ENCODE measurements at regions not wholly inside any gene's neighbourhood (a gene's known extent, or its start where the extent isn't known, plus 50 kb on each side); places are given as distances from the start of the nearest gene placed in this dataset.
"Not testable (repeated sequence)": the region's sequence is repeated elsewhere in the genome, so short reads cannot be mapped to it uniquely, and the experiment has no call there.

DNA sequence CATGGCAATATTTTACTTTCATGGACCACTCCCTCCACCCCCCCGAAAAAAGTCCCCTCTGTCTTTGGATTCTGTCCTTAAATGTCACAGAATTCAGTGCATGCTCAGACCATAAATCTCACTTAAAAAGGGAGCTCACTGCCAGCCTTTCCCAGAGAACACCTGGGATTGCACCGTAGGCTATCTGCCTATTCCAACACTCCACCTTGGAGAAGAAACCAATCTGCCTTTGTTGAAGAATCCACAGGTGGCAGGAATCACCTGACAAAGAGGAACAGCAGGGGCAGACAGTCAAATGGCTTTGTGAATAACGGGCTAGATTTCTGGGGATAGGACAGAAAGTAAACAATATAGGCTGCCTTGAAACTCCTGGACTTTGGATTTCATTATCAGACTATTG lies 306.7 kb upstream of the BRINP1 start (continued):
- no peak for TF ChIP-seq ZNF571 (tag by site-specific recombination; IDR thresholded peaks at IDR 0.05)
- TF ChIP-seq ZNF416 (tag by site-specific recombination; IDR thresholded peaks at IDR 0.05): no peak

DNA sequence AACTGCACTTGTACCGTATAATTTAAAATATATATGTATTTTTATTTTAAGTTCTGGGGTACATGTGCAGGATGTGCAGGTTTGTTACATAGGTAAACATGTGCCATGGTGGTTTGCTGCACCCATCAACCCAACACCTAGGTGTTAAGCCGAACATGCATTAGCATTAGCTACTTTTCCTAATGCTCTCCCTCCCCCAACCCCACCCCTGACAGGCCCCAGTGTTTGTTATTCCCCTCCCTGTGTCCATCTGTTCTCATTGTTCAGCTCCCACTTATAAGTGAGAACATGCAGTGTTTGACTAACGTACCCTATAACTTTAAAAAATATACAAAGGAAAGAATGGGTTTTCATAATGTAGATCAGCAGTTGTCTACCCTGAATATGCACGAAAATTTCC lies 303.5 kb upstream of the BRINP1 start:
- H3K4me1 ChIP-seq (ENCODE audit: control insufficient read depth, insufficient read depth, low read length); CTCF ChIA-PET: not testable (repeated sequence)

DNA sequence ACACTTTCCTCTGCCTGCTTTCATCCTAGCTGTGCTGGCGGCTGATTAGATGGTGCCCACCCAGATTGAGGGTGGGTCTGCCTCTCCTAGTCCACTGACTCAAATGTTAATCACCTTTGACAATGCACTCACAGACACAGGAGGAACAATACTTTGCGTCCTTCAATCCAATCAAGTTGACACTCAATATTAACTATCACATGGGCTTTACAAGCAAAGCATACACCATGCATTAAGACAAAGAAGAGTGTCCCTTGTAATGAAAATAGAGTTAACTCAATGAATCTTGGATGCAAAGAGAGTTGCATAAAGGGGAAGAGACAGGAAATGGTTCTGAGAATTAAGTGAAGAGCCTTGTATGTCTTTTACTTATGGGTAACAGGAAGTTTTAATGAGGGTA lies 298.7 kb upstream of the BRINP1 start:
- ChIA-PET CTCF (no interaction called here), POLR2A (no interaction called here)
- Histone ChIP-seq H3K4me1 (ENCODE audit: control insufficient read depth, insufficient read depth, low read length) (no peaks in the 10 kb centered on the region), H3K4me3 (ENCODE audit: low read depth, low read length) (no peak overlapping the region), H3K36me3 (ENCODE audit: control insufficient read depth in 2 of 2, insufficient read depth in 1 of 2, low read length in 2 of 2) (no peaks in the 10 kb centered on the region), H3K9me3 (ENCODE audit: control insufficient read depth, insufficient read depth, low read depth, low read length) (no peaks in the 10 kb centered on the region), H3K27ac (ENCODE audit: extremely low read depth, low read depth, low read length) (no peak overlapping the region)
- no peak for TF ChIP-seq ZNF433 (tag by site-specific recombination; IDR thresholded peaks at IDR 0.05; ENCODE audit: low read depth)
- TF ChIP-seq ZNF548 (tag by site-specific recombination; IDR thresholded peaks at IDR 0.05): no peak
- no peak for TF ChIP-seq ZNF248 (tag by site-specific recombination; IDR thresholded peaks at IDR 0.05)
- no peak for TF ChIP-seq ZSCAN23 (tag by site-specific recombination; IDR thresholded peaks at IDR 0.05)
- TF ChIP-seq TRIM28 (IDR thresholded peaks at IDR 0.05; ENCODE audit: borderline replicate concordance, low read length): no peak
- TF ChIP-seq MZF1 (tag by site-specific recombination; IDR thresholded peaks at IDR 0.05; ENCODE audit: borderline replicate concordance): no peak
- TF ChIP-seq, protein P1, sequence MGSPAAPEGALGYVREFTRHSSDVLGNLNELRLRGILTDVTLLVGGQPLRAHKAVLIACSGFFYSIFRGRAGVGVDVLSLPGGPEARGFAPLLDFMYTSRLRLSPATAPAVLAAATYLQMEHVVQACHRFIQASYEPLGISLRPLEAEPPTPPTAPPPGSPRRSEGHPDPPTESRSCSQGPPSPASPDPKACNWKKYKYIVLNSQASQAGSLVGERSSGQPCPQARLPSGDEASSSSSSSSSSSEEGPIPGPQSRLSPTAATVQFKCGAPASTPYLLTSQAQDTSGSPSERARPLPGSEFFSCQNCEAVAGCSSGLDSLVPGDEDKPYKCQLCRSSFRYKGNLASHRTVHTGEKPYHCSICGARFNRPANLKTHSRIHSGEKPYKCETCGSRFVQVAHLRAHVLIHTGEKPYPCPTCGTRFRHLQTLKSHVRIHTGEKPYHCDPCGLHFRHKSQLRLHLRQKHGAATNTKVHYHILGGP (tag by site-specific recombination; IDR thresholded peaks at IDR 0.05): no peak
- TF ChIP-seq ZBTB1 (tag by site-specific recombination; IDR thresholded peaks at IDR 0.05): no peak
- no peak for TF ChIP-seq ZNF350 (tag by site-specific recombination; IDR thresholded peaks at IDR 0.05)
- no peak for TF ChIP-seq ZNF843 (tag by site-specific recombination; IDR thresholded peaks at IDR 0.05)
- TF ChIP-seq ZNF660 (tag by site-specific recombination; IDR thresholded peaks at IDR 0.05): no peak
- no peak for TF ChIP-seq ZNF629 (tag by site-specific recombination; IDR thresholded peaks at IDR 0.05)
- no peak for TF ChIP-seq ZFP69B (tag by site-specific recombination; IDR thresholded peaks at IDR 0.05)
- TF ChIP-seq, protein P2, sequence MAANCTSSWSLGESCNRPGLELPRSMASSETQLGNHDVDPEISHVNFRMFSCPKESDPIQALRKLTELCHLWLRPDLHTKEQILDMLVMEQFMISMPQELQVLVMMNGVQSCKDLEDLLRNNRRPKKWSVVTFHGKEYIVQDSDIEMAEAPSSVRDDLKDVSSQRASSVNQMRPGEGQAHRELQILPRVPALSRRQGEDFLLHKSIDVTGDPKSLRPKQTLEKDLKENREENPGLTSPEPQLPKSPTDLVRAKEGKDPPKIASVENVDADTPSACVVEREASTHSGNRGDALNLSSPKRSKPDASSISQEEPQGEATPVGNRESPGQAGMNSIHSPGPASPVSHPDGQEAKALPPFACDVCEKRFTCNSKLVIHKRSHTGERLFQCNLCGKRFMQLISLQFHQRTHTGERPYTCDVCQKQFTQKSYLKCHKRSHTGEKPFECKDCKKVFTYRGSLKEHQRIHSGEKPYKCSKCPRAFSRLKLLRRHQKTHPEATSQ (tag by site-specific recombination; IDR thresholded peaks at IDR 0.05): no peak
- TF ChIP-seq, protein P3, sequence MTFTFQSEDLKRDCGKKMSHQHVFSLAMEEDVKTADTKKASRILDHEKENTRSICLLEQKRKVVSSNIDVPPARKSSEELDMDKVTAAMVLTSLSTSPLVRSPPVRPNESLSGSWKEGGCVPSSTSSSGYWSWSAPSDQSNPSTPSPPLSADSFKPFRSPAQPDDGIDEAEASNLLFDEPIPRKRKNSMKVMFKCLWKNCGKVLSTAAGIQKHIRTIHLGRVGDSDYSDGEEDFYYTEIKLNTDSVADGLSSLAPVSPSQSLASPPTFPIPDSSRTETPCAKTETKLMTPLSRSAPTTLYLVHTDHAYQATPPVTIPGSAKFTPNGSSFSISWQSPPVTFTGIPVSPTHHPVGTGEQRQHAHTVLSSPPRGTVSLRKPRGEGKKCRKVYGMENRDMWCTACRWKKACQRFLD (tag by site-specific recombination; IDR thresholded peaks at IDR 0.05): no peak

More for the DNA sequence above, 303.5 kb upstream of the BRINP1 start:
- H3K27ac ChIP-seq (ENCODE audit: extremely low read depth, low read depth, low read length); H3K36me3 ChIP-seq (ENCODE audit: control insufficient read depth in 2 of 2, insufficient read depth in 1 of 2, low read length in 2 of 2); POLR2A ChIA-PET; H3K4me3 ChIP-seq (ENCODE audit: low read depth, low read length); H3K9me3 ChIP-seq (ENCODE audit: control insufficient read depth, insufficient read depth, low read depth, low read length): not testable (repeated sequence)

DNA sequence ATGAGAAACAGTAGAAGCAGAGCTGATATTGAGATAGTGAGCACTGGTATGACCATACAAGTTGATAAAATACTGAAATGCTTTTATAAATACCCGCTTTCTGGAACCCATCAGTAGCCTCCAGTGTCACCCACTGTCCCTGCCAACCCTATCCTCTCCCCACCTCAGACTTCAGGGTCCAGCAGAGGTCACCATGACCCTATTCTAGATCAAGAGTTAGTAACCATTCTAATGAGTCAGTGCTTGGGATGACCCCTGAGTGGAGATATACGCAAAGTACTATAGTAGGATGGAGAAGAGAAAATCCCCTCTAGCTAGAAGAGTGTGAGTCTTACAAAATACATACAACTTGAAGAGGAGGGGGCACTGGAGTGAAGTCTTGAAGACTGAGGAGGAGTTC lies 297.9 kb upstream of the BRINP1 start:
- H3K4me1 ChIP-seq (ENCODE audit: control insufficient read depth, insufficient read depth, low read length): no peaks in the 10 kb centered on the region
- H3K36me3 ChIP-seq (ENCODE audit: control insufficient read depth in 2 of 2, insufficient read depth in 1 of 2, low read length in 2 of 2): no peaks in the 10 kb centered on the region
- no peak overlapping the region for H3K27ac ChIP-seq (ENCODE audit: extremely low read depth, low read depth, low read length)
- ChIA-PET CTCF (no interaction called here), POLR2A (no interaction called here)
- no peaks in the 10 kb centered on the region for H3K9me3 ChIP-seq (ENCODE audit: control insufficient read depth, insufficient read depth, low read depth, low read length)
- H3K4me3 ChIP-seq (ENCODE audit: low read depth, low read length): no peak overlapping the region
- TF ChIP-seq, protein P4, sequence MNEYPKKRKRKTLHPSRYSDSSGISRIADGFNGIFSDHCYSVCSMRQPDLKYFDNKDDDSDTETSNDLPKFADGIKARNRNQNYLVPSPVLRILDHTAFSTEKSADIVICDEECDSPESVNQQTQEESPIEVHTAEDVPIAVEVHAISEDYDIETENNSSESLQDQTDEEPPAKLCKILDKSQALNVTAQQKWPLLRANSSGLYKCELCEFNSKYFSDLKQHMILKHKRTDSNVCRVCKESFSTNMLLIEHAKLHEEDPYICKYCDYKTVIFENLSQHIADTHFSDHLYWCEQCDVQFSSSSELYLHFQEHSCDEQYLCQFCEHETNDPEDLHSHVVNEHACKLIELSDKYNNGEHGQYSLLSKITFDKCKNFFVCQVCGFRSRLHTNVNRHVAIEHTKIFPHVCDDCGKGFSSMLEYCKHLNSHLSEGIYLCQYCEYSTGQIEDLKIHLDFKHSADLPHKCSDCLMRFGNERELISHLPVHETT (tag by site-specific recombination; IDR thresholded peaks at IDR 0.05): no peak
- TF ChIP-seq ZNF843 (tag by site-specific recombination; IDR thresholded peaks at IDR 0.05) (no peak), KLF9 (tag by site-specific recombination; IDR thresholded peaks at IDR 0.05; ENCODE audit: low read depth) (no peak), ZBTB8A (tag by site-specific recombination; IDR thresholded peaks at IDR 0.05) (no peak), ZFP41 (tag by site-specific recombination; IDR thresholded peaks at IDR 0.05; ENCODE audit: borderline replicate concordance) (no peak), ZNF473 (tag by site-specific recombination; IDR thresholded peaks at IDR 0.05) (no peak), ZNF23 (tag by site-specific recombination; IDR thresholded peaks at IDR 0.05; ENCODE audit: borderline replicate concordance) (no peak), SETDB1 (IDR thresholded peaks at IDR 0.05; ENCODE audit: insufficient read length, low read length) (no peak), ZNF175 (tag by site-specific recombination; IDR thresholded peaks at IDR 0.05) (no peak), ZNF2 (tag by site-specific recombination; IDR thresholded peaks at IDR 0.05) (no peak), GLI2 (tag by site-specific recombination; IDR thresholded peaks at IDR 0.05; ENCODE audit: borderline replicate concordance, low read depth) (no peak)
- TF ChIP-seq, protein P5, sequence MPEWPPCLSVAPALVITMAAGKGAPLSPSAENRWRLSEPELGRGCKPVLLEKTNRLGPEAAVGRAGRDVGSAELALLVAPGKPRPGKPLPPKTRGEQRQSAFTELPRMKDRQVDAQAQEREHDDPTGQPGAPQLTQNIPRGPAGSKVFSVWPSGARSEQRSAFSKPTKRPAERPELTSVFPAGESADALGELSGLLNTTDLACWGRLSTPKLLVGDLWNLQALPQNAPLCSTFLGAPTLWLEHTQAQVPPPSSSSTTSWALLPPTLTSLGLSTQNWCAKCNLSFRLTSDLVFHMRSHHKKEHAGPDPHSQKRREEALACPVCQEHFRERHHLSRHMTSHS (tag by site-specific recombination; IDR thresholded peaks at IDR 0.05): no peak

Measured in HEK293 (cell line).